ENCODE measurements at regions not wholly inside any gene's neighbourhood (a gene's known extent, or its start where the extent isn't known, plus 50 kb on each side); places are given as distances from the start of the nearest gene placed in this dataset.
A peak's percentile ranks its signal among the peaks of the same experiment; 100 is the strongest.

DNA sequence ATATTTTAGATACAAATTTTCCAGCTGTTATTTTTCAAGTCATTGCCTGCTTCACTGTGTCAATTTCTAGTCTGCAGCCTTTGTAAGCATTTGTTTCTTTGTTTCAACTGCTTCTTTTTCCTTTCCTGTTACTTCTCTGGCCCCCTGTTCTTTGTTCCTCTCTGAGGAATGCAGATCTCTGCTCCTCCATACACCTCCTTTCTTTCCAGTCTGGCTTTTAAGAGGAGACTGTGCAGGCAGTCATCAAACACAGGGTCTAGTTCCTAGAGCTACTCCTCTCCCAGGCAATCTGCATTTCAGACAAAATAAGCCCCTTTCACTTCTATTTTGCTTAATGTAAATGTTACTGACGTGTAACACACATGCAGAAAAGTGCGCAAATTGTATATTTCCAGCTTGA is 502.9 kb downstream of the PDCD6IP start:
- Histone ChIP-seq H4K12ac (ENCODE audit: low read depth, low read length) (no peak overlapping the region), H2BK120ac (ENCODE audit: insufficient read depth, low read length, poor library complexity) (peak overlapping the region; percentile 65), H3K9ac (ENCODE audit: low read length) (no peak overlapping the region), H3K4me1 (ENCODE audit: control insufficient read depth in 1 of 2, insufficient read depth in 2 of 2, low read length in 2 of 2) (peaks cover 2 to 5% of the 10 kb centered on the region in 2 experiments), H4K8ac (ENCODE audit: low read depth, low read length) (no peak overlapping the region), H3K27me3 (ENCODE audit: insufficient read depth, low read length) (no peaks in the 10 kb centered on the region), H2AFZ (ENCODE audit: insufficient read depth, low read length, poor library complexity) (no peak overlapping the region), H3K27ac (ENCODE audit: low read depth, low read length) (peak overlapping the region; percentile 30), H3K79me2 (ENCODE audit: control insufficient read depth, insufficient read depth, low read length, poor library complexity) (peaks cover 2% of the 10 kb centered on the region), H3K4me2 (ENCODE audit: low read length) (no peak overlapping the region), H3K36me3 (ENCODE audit: control insufficient read depth in 1 of 2, insufficient read depth in 2 of 2, low read length in 2 of 2) (no peaks in the 10 kb centered on the region), H3K4ac (ENCODE audit: low read depth, low read length) (no peak overlapping the region), H3K9me3 (ENCODE audit: insufficient read depth, low read depth, low read length) (no peaks in the 10 kb centered on the region), H2BK12ac (ENCODE audit: low read length) (peak overlapping the region; percentile 38), H2BK5ac (ENCODE audit: low read depth, low read length, poor library complexity) (no peak overlapping the region), H3K79me1 (ENCODE audit: low read length) (peaks cover 4% of the 10 kb centered on the region), H4K91ac (ENCODE audit: low read depth, low read length) (no peak overlapping the region), H3K18ac (ENCODE audit: low read length) (no peak overlapping the region), H3K14ac (ENCODE audit: low read length) (peak overlapping the region; percentile 40), H2AK5ac (ENCODE audit: low read length) (no peak overlapping the region), H3K23ac (ENCODE audit: low read length) (no peak overlapping the region), H3K4me3 (ENCODE audit: low read depth, low read length) (no peak overlapping the region)
- no peak for DNase-seq
- WGBS (ENCODE audit: extremely low coverage, insufficient coverage, insufficient read length): no CpG with 5 or more reads among the region's 2 CpGs

DNA sequence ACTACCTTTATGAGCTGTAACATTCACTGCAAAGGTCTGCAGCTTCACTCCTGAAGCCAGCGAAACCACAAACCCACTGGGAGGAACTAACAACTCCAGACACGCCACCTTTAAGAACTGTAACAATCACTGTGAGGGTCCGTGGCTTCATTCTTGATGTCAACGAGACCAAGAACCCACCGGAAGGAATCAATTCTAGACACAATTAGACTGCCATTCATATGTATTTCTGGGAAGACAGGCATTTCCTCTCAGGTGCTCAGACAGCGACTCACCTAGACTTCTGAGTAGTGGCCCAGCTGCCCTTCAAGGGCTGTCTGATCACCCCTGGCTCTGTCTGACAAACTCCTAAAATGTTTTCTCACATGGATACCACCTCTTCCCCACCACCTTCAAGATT is 506.8 kb downstream of the PDCD6IP start:
- no CpG with 5 or more reads among the region's 6 CpGs for WGBS (ENCODE audit: extremely low coverage, insufficient coverage, insufficient read length)
- H3K4ac ChIP-seq (ENCODE audit: low read depth, low read length): no peak overlapping the region
- DNase-seq: peak in 1 of 2 donors; percentile 4
- no peak overlapping the region for H2BK5ac ChIP-seq (ENCODE audit: low read depth, low read length, poor library complexity)
- no peak overlapping the region for H2AFZ ChIP-seq (ENCODE audit: insufficient read depth, low read length, poor library complexity)
- H2BK12ac ChIP-seq (ENCODE audit: low read length): no peak overlapping the region
- H3K79me2 ChIP-seq (ENCODE audit: control insufficient read depth, insufficient read depth, low read length, poor library complexity): peaks cover 2% of the 10 kb centered on the region
- H3K4me1 ChIP-seq (ENCODE audit: control insufficient read depth in 1 of 2, insufficient read depth in 2 of 2, low read length in 2 of 2): peaks cover 2 to 5% of the 10 kb centered on the region in 2 experiments
- H4K91ac ChIP-seq (ENCODE audit: low read depth, low read length): no peak overlapping the region
- no peak overlapping the region for H3K18ac ChIP-seq (ENCODE audit: low read length)
- H2AK5ac ChIP-seq (ENCODE audit: low read length): no peak overlapping the region
- no peak overlapping the region for H3K9ac ChIP-seq (ENCODE audit: low read length)
- H3K9me3 ChIP-seq (ENCODE audit: insufficient read depth, low read depth, low read length): no peaks in the 10 kb centered on the region
- no peak overlapping the region for H3K14ac ChIP-seq (ENCODE audit: low read length)
- no peak overlapping the region for H3K4me3 ChIP-seq (ENCODE audit: low read depth, low read length)
- H3K27ac ChIP-seq (ENCODE audit: low read depth, low read length): peak overlapping the region; percentile 38
- H3K27me3 ChIP-seq (ENCODE audit: insufficient read depth, low read length): no peaks in the 10 kb centered on the region
- no peak overlapping the region for H3K23ac ChIP-seq (ENCODE audit: low read length)
- no peaks in the 10 kb centered on the region for H3K36me3 ChIP-seq (ENCODE audit: control insufficient read depth in 1 of 2, insufficient read depth in 2 of 2, low read length in 2 of 2)
- no peak overlapping the region for H2BK120ac ChIP-seq (ENCODE audit: insufficient read depth, low read length, poor library complexity)
- no peak overlapping the region for H3K4me2 ChIP-seq (ENCODE audit: low read length)
- no peak overlapping the region for H4K12ac ChIP-seq (ENCODE audit: low read depth, low read length)
- peaks cover 4% of the 10 kb centered on the region for H3K79me1 ChIP-seq (ENCODE audit: low read length)
- H4K8ac ChIP-seq (ENCODE audit: low read depth, low read length): no peak overlapping the region

DNA sequence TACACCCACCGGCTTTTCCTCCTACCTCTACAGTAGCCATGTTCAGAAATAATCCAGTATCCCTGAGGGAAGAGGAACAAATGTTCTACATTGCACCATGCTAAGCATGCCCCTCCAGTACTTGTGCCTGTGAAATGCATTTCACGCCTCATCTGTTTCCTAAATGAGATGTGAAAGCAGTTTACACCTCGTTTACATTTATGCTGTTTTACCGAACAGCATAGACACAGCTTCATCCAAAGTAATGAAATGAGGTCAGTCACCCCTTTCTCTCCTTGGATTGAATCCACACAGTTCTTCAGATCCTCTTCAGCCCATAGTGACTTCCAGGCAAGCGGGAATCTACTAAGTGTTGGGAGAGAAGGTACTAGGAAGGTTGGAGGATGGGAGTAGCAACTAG is 514.3 kb downstream of the PDCD6IP start:
- Histone ChIP-seq H3K79me2 (ENCODE audit: control insufficient read depth, insufficient read depth, low read length, poor library complexity) (no peaks in the 10 kb centered on the region), H2AK5ac (ENCODE audit: low read length) (no peak overlapping the region), H3K4ac (ENCODE audit: low read depth, low read length) (no peak overlapping the region), H4K12ac (ENCODE audit: low read depth, low read length) (no peak overlapping the region), H3K9me3 (ENCODE audit: insufficient read depth, low read depth, low read length) (peaks cover 1% of the 10 kb centered on the region), H4K91ac (ENCODE audit: low read depth, low read length) (no peak overlapping the region), H3K79me1 (ENCODE audit: low read length) (no peaks in the 10 kb centered on the region), H4K8ac (ENCODE audit: low read depth, low read length) (no peak overlapping the region), H3K4me1 (ENCODE audit: control insufficient read depth in 1 of 2, insufficient read depth in 2 of 2, low read length in 2 of 2) (no peaks in the 10 kb centered on the region), H3K9ac (ENCODE audit: low read length) (no peak overlapping the region), H3K27me3 (ENCODE audit: insufficient read depth, low read length) (no peaks in the 10 kb centered on the region), H2BK120ac (ENCODE audit: insufficient read depth, low read length, poor library complexity) (no peak overlapping the region), H2BK5ac (ENCODE audit: low read depth, low read length, poor library complexity) (no peak overlapping the region), H3K18ac (ENCODE audit: low read length) (no peak overlapping the region), H2AFZ (ENCODE audit: insufficient read depth, low read length, poor library complexity) (no peak overlapping the region), H3K36me3 (ENCODE audit: control insufficient read depth in 1 of 2, insufficient read depth in 2 of 2, low read length in 2 of 2) (no peaks in the 10 kb centered on the region), H3K23ac (ENCODE audit: low read length) (no peak overlapping the region), H2BK12ac (ENCODE audit: low read length) (no peak overlapping the region), H3K4me3 (ENCODE audit: low read depth, low read length) (no peak overlapping the region), H3K14ac (ENCODE audit: low read length) (no peak overlapping the region), H3K27ac (ENCODE audit: low read depth, low read length) (no peak overlapping the region), H3K4me2 (ENCODE audit: low read length) (no peak overlapping the region)
- DNase-seq: no peak
- no CpG with 5 or more reads among the region's 5 CpGs for WGBS (ENCODE audit: extremely low coverage, insufficient coverage, insufficient read length)

DNA sequence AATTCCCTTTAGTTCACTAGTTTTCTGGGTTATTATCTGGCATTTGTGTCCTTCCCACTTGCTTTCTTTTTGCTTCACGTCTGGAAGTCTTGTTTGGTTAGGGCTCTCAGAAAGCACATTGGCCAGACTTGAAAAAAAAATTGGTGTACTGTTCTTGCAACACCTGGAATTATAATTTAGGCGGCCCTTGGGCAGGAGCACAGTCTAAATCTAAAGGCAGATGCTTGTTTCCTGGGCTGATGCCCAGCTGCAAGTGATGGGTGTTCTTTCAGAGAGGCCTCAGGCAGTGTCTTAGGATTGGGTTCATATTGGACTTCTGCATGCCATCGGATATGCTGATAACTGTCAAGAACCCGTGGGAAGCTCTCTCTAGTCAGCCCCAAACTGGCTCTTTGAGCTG is 521.5 kb downstream of the PDCD6IP start:
- no peaks in the 10 kb centered on the region for H3K36me3 ChIP-seq (ENCODE audit: control insufficient read depth in 1 of 2, insufficient read depth in 2 of 2, low read length in 2 of 2)
- DNase-seq: no peak
- no peak overlapping the region for H4K8ac ChIP-seq (ENCODE audit: low read depth, low read length)
- no peak overlapping the region for H2AFZ ChIP-seq (ENCODE audit: insufficient read depth, low read length, poor library complexity)
- no peaks in the 10 kb centered on the region for H3K79me2 ChIP-seq (ENCODE audit: control insufficient read depth, insufficient read depth, low read length, poor library complexity)
- no peak overlapping the region for H3K18ac ChIP-seq (ENCODE audit: low read length)
- no peak overlapping the region for H3K14ac ChIP-seq (ENCODE audit: low read length)
- H3K9me3 ChIP-seq (ENCODE audit: insufficient read depth, low read depth, low read length): peaks cover 3% of the 10 kb centered on the region
- no peak overlapping the region for H3K27ac ChIP-seq (ENCODE audit: low read depth, low read length)
- H2BK5ac ChIP-seq (ENCODE audit: low read depth, low read length, poor library complexity): no peak overlapping the region
- H3K4me3 ChIP-seq (ENCODE audit: low read depth, low read length): no peak overlapping the region
- no peak overlapping the region for H2BK12ac ChIP-seq (ENCODE audit: low read length)
- H4K91ac ChIP-seq (ENCODE audit: low read depth, low read length): no peak overlapping the region
- no peak overlapping the region for H3K9ac ChIP-seq (ENCODE audit: low read length)
- H3K79me1 ChIP-seq (ENCODE audit: low read length): no peaks in the 10 kb centered on the region
- H2AK5ac ChIP-seq (ENCODE audit: low read length): no peak overlapping the region
- no peak overlapping the region for H3K4ac ChIP-seq (ENCODE audit: low read depth, low read length)
- H3K4me2 ChIP-seq (ENCODE audit: low read length): no peak overlapping the region
- WGBS (ENCODE audit: extremely low coverage, insufficient coverage, insufficient read length): no CpG with 5 or more reads among the region's 4 CpGs
- no peaks in the 10 kb centered on the region for H3K27me3 ChIP-seq (ENCODE audit: insufficient read depth, low read length)
- H4K12ac ChIP-seq (ENCODE audit: low read depth, low read length): no peak overlapping the region
- H3K4me1 ChIP-seq (ENCODE audit: control insufficient read depth in 1 of 2, insufficient read depth in 2 of 2, low read length in 2 of 2): no peaks in the 10 kb centered on the region
- no peak overlapping the region for H3K23ac ChIP-seq (ENCODE audit: low read length)
- H2BK120ac ChIP-seq (ENCODE audit: insufficient read depth, low read length, poor library complexity): no peak overlapping the region

Data from trophoblast cell (in vitro differentiated cells and primary cell).